Neuron (in vitro differentiated cells): ENCODE measurements at regions not wholly inside any gene's neighbourhood (a gene's known extent, or its start where the extent isn't known, plus 50 kb on each side); places are given as distances from the start of the nearest gene placed in this dataset.
"Not testable (repeated sequence)": the region's sequence is repeated elsewhere in the genome, so short reads cannot be mapped to it uniquely, and the experiment has no call there.

Source experiments
- H2AFZ ChIP-seq: one replicate; pipeline ENCODE4 v1.6.1; 2013; ENCODE audit warnings: low read depth, mild to moderate bottlenecking, inconsistent platforms, low read length, moderate library complexity
- H3K27me3 ChIP-seq: one replicate; pipeline ENCODE4 v1.6.1; 2013; ENCODE audit warnings: low read length; ENCODE audit not compliant: insufficient read depth
- H3K36me3 ChIP-seq: one replicate; pipeline ENCODE4 v1.6.1; 2013; ENCODE audit warnings: low read length; ENCODE audit not compliant: insufficient read depth
- H3K4me1 ChIP-seq: one replicate; pipeline ENCODE4 v1.6.1; 2013; ENCODE audit warnings: low read length; ENCODE audit not compliant: insufficient read depth
- H3K4me3 ChIP-seq: 2 replicates; pipeline ENCODE4 v1.5.1; 2013; ENCODE audit warnings: mild to moderate bottlenecking, low read length, moderate library complexity
- H3K9me3 ChIP-seq: one replicate; pipeline ENCODE4 v1.6.1; 2013; ENCODE audit warnings: low read length

GRCh38 chr20:1820138-1821079 is 74.8 kb upstream of the SIRPA start:
- no peaks in the 10 kb centered on the region for H3K4me1 ChIP-seq
- H3K36me3 ChIP-seq, result no peaks in the 10 kb centered on the region

GRCh38 chr20:1819311-1820137 is 75.7 kb upstream of the SIRPA start:
- Histone ChIP-seq H3K36me3 (no peaks in the 10 kb centered on the region), H3K4me1 (no peaks in the 10 kb centered on the region), H3K9me3 (peaks cover 15% of the 10 kb centered on the region), H3K4me3 (no peak overlapping the region), H2AFZ (no peak overlapping the region), H3K27me3 (peaks cover 44% of the 10 kb centered on the region)

More at GRCh38 chr20:1820138-1821079, 74.8 kb upstream of the SIRPA start:
- Histone ChIP-seq H3K4me3 (no peak overlapping the region), H3K27me3 (peaks cover 48% of the 10 kb centered on the region), H2AFZ (no peak overlapping the region), H3K9me3 (peaks cover 15% of the 10 kb centered on the region)

GRCh38 chr20:1818895-1819294 is 76.3 kb upstream of the SIRPA start:
- H3K4me1 ChIP-seq, result no peaks in the 10 kb centered on the region
- H2AFZ ChIP-seq, result no peak overlapping the region
- H3K36me3 ChIP-seq, result no peaks in the 10 kb centered on the region
- H3K9me3 ChIP-seq, result peaks cover 11% of the 10 kb centered on the region
- H3K4me3 ChIP-seq, result no peak overlapping the region
- H3K27me3 ChIP-seq, result peaks cover 39% of the 10 kb centered on the region

- H3K4me1 ChIP-seq, result no peaks in the 10 kb centered on the region
- H2AFZ ChIP-seq, result no peak overlapping the region
- H3K9me3 ChIP-seq, result peaks cover 9% of the 10 kb centered on the region
- H3K4me3 ChIP-seq, result no peak overlapping the region
- no peaks in the 10 kb centered on the region for H3K36me3 ChIP-seq
- peaks cover 39% of the 10 kb centered on the region for H3K27me3 ChIP-seq
Observed at GRCh38 chr20:1818247-1818840, 76.9 kb upstream of the SIRPA start.

- Histone ChIP-seq H3K27me3 (peaks cover 36% of the 10 kb centered on the region), H2AFZ (no peak overlapping the region), H3K9me3 (peaks cover 5% of the 10 kb centered on the region), H3K36me3 (no peaks in the 10 kb centered on the region), H3K4me3 (no peak overlapping the region), H3K4me1 (no peaks in the 10 kb centered on the region)
Observed at GRCh38 chr20:1817577-1818211, 77.5 kb upstream of the SIRPA start.

- Histone ChIP-seq H3K4me1 (peaks cover 7% of the 10 kb centered on the region), H3K4me3 (no peak overlapping the region), H3K27me3 (peaks cover 36% of the 10 kb centered on the region), H2AFZ (no peak overlapping the region), H3K9me3 (no peaks in the 10 kb centered on the region), H3K36me3 (no peaks in the 10 kb centered on the region)
Observed at GRCh38 chr20:1816384-1817381, 78.5 kb upstream of the SIRPA start.

- H3K4me1 ChIP-seq, result peaks cover 13% of the 10 kb centered on the region
- peaks cover 33% of the 10 kb centered on the region for H3K27me3 ChIP-seq
- H3K36me3 ChIP-seq, result no peaks in the 10 kb centered on the region
- no peak overlapping the region for H3K4me3 ChIP-seq
- H3K9me3 ChIP-seq, result no peaks in the 10 kb centered on the region
- H2AFZ ChIP-seq, result no peak overlapping the region
Observed at GRCh38 chr20:1815502-1816085, 79.6 kb upstream of the SIRPA start.

- Histone ChIP-seq H3K27me3 (peaks cover 27% of the 10 kb centered on the region), H3K4me1 (peaks cover 13% of the 10 kb centered on the region)
- H2AFZ ChIP-seq, H3K4me3 ChIP-seq, H3K36me3 ChIP-seq, H3K9me3 ChIP-seq: not testable (repeated sequence)
Observed at GRCh38 chr20:1814861-1815260, 80.3 kb upstream of the SIRPA start.

- Histone ChIP-seq H3K27me3 (peaks cover 34% of the 10 kb centered on the region), H2AFZ (no peak overlapping the region), H3K36me3 (no peaks in the 10 kb centered on the region), H3K4me3 (no peak overlapping the region), H3K9me3 (no peaks in the 10 kb centered on the region), H3K4me1 (peaks cover 13% of the 10 kb centered on the region)
Observed at GRCh38 chr20:1813674-1814635, 81.3 kb upstream of the SIRPA start.

GRCh38 chr20:1813101-1813529 is 82.1 kb upstream of the SIRPA start:
- Histone ChIP-seq H3K4me3 (no peak overlapping the region), H2AFZ (no peak overlapping the region), H3K27me3 (peaks cover 30% of the 10 kb centered on the region), H3K36me3 (no peaks in the 10 kb centered on the region), H3K9me3 (no peaks in the 10 kb centered on the region), H3K4me1 (peaks cover 13% of the 10 kb centered on the region)
